GM19395 (cell line): ENCODE measurements at regions not wholly inside any gene's neighbourhood (a gene's known extent, or its start where the extent isn't known, plus 50 kb on each side); places are given as distances from the start of the nearest gene placed in this dataset.
"Not testable (repeated sequence)": the region's sequence is repeated elsewhere in the genome, so short reads cannot be mapped to it uniquely, and the experiment has no call there.

ENCODE experiments used
- ATAC-seq: cut with Tn5 transposase; IDR thresholded peaks from one replicate; pipeline ENCODE4 v1.9.1; 2021; ENCODE audit warnings: mild to moderate bottlenecking, moderate library complexity; ENCODE audit not compliant: unreplicated experiment

GRCh38 chr13:24992946-24993345 is 103.0 kb upstream of the PABPC3 start:
- not testable (repeated sequence) for ATAC-seq

DNA sequence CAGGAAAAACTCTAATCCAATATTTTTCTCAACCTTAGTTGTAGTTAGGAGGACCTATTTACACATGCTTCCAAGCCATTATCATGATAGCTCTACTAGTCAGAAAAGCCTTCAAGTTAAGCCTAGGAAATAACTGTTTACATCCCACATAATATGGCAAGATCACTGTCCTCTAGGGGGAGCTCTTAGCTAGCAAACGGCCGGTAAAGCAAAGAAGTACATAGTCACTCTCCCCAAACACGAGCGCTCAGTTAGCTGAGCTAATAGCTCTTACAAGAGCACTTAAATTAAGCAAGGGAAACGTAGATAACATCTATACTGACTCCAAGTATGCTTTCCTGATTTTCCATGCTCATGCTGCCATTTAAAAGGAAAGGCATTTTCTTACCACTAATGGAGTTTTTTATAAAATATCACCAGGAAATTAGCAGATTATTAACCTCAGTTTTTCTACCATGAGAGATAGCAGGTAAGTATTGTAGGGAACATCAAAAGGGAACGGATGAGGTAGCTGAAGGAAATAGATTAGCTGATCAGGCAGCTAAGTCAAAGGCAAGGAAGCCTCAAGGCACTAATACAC is 100.6 kb upstream of the PABPC3 start:
- peak; percentile 69 for ATAC-seq

DNA sequence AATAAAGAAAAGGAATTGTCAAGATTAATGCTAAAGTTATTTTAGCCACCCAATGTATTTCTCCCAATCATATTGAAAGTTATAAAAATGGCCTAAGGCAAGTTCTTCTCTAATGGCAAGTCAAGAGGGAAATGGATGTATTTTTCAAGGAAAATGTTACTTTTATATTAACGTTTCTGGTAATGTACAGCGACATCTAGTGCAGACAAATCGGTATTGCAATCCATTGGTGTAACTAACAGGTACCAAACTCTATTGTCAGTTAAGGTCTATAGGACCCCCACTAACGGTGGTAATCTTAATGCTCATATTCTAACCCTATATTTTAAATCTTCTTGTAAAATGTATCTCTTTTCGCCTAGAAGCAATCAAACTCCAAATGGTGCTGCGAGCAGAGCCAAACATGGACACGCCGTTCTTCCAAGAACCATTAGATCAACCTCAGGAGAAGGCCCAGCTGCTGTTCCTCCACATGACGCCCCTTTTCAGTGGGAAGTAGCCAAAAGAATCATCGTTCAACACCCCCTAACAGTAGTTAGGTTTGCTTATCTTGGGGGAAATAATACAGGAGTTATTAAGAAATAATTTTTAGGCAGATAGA is 98.5 kb upstream of the PABPC3 start:
- no peak for ATAC-seq

- no peak for ATAC-seq
Observed at GRCh38 chr13:24998433-24998832, 97.5 kb upstream of the PABPC3 start.

DNA sequence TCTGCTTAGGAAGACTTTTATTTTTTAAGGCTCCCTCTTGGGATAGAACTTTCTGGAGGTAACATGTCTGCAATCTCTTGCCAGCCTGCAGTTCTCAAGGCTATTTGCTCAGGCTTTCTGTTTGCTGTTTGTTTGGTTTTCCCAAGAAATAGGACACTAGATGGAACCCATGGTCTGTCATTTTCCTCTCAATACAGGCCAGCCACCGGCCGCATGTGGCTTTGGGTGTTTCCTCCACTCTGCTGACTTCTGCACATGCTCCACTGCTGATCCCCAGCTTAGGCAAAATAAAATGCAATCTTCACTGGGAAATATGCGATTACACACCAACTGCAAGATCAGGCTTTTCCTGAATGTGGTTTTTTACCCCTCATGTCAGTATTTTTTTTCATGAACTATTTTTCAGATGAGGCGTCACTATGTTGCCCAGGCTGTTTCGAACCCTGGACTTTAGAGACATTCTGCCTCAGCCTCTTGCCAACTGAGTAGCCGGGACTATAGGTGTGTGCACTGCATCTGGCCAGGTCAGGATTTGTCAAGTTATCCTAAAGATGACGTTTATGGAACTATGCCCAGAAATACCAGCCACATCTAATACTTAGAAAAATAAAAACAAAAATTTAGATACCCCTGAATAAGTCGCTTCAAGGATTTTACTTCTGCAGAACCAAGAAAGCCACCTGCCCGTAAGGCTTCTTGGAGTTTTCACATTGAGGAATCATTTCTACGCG is 94.3 kb upstream of the PABPC3 start:
- no peak for ATAC-seq

DNA sequence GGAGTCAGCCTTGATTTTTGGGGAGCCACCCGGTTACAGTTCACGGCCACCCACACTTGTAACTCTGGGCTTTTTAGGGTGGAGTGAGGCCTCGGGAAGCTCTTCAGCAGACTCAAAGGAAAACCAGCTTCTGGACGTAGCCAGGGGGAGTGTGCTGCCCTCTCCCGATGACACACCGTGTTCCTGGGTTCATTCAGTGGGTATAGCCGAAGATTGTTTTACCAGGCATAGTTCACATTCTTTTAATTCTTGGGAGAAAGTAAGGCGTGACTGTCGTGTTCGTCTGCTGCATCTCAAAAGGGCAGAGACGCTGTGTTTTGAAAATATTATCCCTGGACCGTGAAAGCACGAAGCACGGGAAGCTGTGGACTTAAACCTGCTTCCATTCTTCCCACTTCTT is 93.6 kb upstream of the PABPC3 start:
- not testable (repeated sequence) for ATAC-seq

DNA sequence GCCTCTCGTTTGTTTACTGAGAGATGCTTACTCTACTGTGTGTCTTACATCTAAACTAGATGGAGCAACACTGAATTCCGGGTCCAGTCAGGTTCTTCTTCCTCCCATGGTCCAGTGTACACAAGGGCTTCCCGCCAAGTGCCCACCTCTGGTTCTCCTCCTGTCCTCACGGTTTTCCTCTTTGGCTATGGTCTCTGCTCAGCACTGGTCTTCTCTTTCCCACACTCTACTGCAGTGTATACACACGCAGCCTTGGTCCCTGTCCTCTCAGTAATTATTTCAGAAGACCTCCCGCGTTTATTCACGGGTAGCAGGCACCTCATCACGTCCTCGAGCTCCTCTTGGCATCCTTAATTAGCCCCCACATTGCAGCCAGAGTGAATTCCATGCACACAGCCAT is 91.4 kb upstream of the PABPC3 start:
- not testable (repeated sequence) for ATAC-seq

DNA sequence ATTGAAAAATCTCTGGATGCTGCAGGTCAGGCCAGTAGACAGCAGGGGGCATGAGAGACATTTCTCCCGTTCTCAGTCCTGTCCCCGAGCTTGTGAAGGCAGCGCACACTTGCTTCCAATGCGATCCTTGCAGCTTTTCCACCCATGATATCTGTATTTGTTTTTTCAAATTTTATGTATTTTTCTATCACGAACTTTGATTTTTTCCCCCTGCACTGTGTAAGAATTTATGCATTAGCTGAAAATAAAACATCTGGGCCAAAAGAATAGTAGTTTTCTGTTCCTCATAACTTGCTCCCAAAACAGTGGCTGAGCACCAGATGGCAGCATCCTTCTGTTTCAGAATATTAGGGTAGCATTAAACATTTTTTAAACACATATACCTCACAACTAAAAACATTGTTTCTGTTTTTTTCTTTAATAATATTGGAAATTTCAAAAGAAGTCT is 90.9 kb upstream of the PABPC3 start:
- not testable (repeated sequence) for ATAC-seq

GRCh38 chr13:25007389-25007788 is 88.5 kb upstream of the PABPC3 start:
- not testable (repeated sequence) for ATAC-seq

DNA sequence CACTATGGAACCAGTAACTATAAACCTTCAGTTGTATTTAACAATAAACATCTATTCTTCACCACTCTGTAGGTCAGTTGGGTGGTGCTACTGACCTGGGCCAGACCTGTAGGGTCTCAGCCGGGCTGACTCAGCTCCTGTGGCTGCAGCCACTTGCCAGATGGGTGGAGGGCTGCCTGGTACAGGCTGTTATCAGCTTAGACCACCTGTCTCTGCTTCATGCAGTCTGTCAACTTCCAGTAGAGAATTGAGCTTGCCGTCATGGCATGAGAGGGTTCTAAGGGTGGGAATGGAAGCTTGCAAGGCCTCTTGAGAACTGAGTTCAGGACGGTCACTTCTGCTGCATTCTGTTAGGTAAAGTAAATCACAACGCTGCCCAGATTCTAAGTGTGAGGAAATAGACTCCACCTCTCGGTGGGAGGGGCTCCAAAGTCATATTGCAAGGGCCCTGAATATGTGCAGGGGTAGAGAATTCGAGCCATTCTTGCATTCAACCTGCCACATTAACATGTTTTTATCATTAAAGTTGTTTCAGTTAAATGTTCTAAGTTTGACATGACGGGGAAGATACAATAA is 81.5 kb upstream of the PABPC3 start:
- not testable (repeated sequence) for ATAC-seq

GRCh38 chr13:25017176-25017575 is 78.8 kb upstream of the PABPC3 start:
- ATAC-seq = not testable (repeated sequence)

DNA sequence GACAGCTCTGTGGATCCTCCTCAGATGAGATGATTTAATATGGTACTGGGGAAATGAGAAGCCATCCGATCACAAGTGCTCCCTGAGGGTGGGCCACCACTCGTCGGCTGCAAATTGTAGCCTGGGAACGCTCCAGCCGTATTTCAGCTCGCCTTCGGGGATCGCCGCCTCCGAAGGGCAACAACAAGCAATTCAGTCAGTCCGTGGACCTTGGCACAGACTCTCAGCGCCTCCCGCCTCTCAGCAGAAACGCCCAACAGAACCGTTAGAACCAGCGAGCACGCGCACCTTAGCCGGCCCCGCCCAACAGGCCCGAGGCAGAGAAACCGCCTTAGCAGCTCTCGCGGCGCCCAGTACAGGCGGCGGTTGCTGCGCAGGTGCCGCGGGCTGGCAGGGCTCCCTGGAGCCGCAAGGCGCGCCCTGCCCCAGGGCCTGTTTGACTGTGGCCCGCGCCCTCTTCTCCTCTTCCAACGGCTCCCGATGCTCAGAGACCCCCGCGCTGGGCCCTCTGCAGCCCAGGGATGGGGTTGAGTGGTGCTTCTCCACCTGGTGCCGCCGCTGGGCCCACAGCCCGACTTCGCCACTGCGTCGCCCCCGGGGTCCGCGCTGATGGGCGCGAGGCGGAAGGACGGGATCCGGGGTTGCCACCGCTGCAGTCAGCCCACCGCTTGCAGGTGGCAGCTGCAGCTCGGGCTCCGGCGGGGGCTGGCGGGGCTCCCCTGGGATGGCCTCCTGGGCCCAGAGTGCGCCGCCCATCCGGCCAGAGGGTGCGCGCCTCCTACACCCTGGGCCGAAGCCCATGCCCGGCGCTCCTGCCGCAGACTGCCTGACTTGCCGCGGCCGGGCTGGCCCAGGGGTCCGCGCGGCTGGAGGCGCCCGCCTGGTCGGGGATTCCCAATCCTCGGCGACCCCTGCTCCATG is 77.9 kb upstream of the PABPC3 start:
- peak; percentile 54 for ATAC-seq

DNA sequence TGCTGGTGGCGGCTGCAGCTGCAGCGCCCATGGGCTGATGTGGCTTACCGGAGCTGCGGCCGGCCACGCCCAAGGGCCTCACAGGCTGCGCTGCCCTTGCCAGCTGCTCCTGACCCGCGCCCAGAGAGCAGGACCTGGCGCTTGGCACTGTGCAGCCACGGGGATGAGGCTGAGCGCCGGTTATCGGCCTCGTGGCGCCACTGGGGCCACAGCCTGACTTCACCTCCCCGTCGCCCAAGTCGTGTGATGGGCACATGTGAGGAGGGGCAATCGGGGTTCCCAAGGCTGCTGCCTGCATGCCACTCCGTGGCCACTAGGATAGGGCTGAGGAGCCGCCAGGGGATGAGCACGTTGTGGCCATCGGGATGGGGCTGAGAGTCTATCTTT is 77.2 kb upstream of the PABPC3 start:
- ATAC-seq = no peak

DNA sequence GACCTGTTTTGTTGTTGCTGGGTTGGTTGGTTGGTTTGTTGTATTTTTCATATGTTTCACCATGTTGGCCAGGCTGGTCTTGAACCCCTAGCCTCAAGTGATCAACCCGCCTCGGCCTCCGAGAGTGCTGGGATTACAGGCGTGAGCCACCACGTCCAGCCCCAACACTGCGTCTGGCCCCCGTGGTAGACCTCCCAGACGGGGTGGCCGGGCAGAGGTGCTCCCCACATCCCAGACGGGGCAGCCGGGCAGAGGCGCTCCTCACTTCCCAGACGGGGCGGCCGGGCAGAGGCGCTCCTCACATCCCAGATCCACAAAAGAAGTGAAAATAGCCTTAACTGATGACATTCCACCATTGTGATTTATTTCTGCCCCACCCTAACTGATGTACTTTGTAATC is 76.2 kb upstream of the PABPC3 start:
- ATAC-seq = not testable (repeated sequence)

- ATAC-seq = no peak
Observed at GRCh38 chr13:25024175-25024574, 71.8 kb upstream of the PABPC3 start.

GRCh38 chr13:25032160-25032559 is 63.8 kb upstream of the PABPC3 start:
- ATAC-seq = no peak

GRCh38 chr13:25034173-25034572 is 61.8 kb upstream of the PABPC3 start:
- no peak for ATAC-seq

- ATAC-seq = peak; percentile 75
Observed at GRCh38 chr13:25037057-25037813, 58.7 kb upstream of the PABPC3 start.

DNA sequence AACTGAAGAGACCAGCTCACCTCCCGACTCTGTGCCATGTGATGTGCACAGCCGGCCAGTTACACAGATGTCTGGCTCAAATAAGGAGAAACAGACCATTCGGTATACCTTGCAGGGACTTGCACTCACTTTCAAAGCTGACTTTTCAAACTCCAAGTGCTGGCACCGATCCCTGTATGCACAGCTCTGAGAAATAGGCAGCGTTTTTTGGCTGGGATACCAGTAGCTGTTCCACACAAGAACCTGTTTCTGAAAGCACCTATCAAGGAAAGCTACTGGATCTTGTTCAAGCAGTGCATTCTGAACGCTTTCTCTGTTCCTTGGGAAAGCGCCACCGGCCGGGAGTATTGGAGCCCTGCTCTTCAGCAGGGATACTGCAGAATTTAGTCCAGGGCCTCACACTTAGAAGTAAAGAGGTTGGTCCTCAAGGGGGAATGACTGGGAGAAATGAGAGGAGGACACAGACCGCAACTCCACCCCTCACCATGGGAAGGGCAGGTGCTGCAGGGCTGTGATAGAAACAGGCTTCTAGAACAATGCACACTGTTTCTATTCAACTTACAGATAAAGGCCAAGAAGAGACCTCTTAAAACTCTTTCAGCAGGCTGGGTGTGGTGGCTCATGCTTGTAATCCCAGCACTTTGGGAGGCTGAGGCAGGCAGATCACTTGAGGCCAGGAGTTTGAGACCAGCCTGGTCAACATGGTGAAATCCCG is 53.6 kb upstream of the PABPC3 start:
- ATAC-seq = no peak
